Vagina (tissue), 2 donors: ENCODE measurements at regions not wholly inside any gene's neighbourhood (a gene's known extent, or its start where the extent isn't known, plus 50 kb on each side); places are given as distances from the start of the nearest gene placed in this dataset.

Experiments
- CTCF ChIP-seq, 3 experiments: fragments of 450-650 bp in 2 of 3; fragments of 200-600 bp in 1 of 3; sonication (generic) in 1 of 3; IDR thresholded peaks; one replicate each; pipeline ENCODE4 v1.5.1; 2017 to 2019; ENCODE audit warnings: antibody characterized with exemption in 3 of 3, mild to moderate bottlenecking in 2 of 3, moderate library complexity in 2 of 3
- POLR2A ChIP-seq, 2 donors: fragments of 450-650 bp; IDR thresholded peaks; one replicate each; pipeline ENCODE4 v1.6.1; 2017; ENCODE audit warnings: antibody characterized with exemption in 2 of 2, mild to moderate bottlenecking in 2 of 2, moderate library complexity in 2 of 2
- POLR2AphosphoS5 ChIP-seq, 2 donors: sonication (generic); formaldehyde crosslinking; IDR thresholded peaks; one replicate each; pipeline ENCODE4 v1.9.0; 2017; ENCODE audit warnings: antibody characterized with exemption in 2 of 2, mild to moderate bottlenecking in 2 of 2, low read depth in 1 of 2; ENCODE audit not compliant: insufficient read depth in 1 of 2

DNA sequence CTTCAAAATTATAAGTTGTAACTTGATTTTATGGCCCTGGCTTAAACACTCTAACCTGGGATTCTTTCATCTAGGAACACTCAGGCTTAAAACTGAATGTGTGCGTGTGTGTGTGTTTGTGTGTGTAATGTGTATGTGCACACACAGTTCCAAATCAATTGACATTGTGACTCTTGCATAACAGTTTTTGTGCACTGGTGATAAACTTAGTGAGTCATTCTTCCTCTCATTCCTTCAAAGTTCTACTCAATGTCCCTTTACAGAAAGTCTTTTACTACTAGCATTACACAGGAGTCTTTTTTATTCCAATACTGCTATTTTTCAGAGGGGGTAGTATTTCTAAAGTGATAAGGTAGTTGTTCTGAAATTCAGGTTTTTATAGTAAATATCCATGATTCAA is 943.6 kb downstream of the KCNT2 start:
- TF ChIP-seq CTCF (IDR thresholded peaks at IDR 0.05) (no peak), POLR2A (IDR thresholded peaks at IDR 0.05) (no peak), POLR2AphosphoS5 (IDR thresholded peaks at IDR 0.05; ENCODE audit: insufficient read depth in 1 of 2, low read depth in 1 of 2) (no peak)
